IMR-90 (cell line): ENCODE measurements at regions not wholly inside any gene's neighbourhood (a gene's known extent, or its start where the extent isn't known, plus 50 kb on each side); places are given as distances from the start of the nearest gene placed in this dataset.

ENCODE experiments used
- ATAC-seq: fragments of 200-7000 bp; cut with Tn5 transposase; 2 replicates; pipeline ENCODE4 v1.9.1; 2020; ENCODE audit warnings: low read depth, mild to moderate bottlenecking, moderate library complexity
- BruUV-seq: library from RNA; stranded (reverse); fragments of 400-500 nt; replicated peaks from 2 replicates; lab custom pipeline; 2021; lab: Mats Ljungman, UMichigan
- CTCF ChIA-PET: fragments of 300-600 bp; formaldehyde crosslinking; extraction: SDS; loops from one replicate; lab custom pipeline; 2021; ENCODE audit warnings: antibody characterized with exemption; lab: Yijun Ruan, JAX
- POLR2A ChIA-PET: fragments of 300-600 bp; sonication (Branson Sonifier 250); formaldehyde crosslinking; loops from one replicate; lab custom pipeline; 2022; ENCODE audit warnings: antibody characterized with exemption; ENCODE audit not compliant: unreplicated experiment; lab: Charles Lee
- DNase-seq: peaks from one replicate; pipeline ENCODE4 v3.0.0; 2013
- H2AFZ ChIP-seq: replicated peaks from 2 replicates; pipeline ENCODE3; 2013; ENCODE audit warnings: low read length, mild to moderate bottlenecking; ENCODE audit not compliant: poor library complexity
- H2AK5ac ChIP-seq: 2 replicates; pipeline ENCODE4 v1.6.1; 2013; ENCODE audit warnings: low read depth, low read length, inconsistent platforms
- H2AK9ac ChIP-seq: replicated peaks from 2 replicates; pipeline ENCODE3; 2013; ENCODE audit warnings: mild to moderate bottlenecking, low read depth, low read length, moderate library complexity; ENCODE audit not compliant: poor library complexity
- H2BK120ac ChIP-seq: 2 replicates; pipeline ENCODE4 v1.6.1; 2013; ENCODE audit warnings: low read depth, low read length, inconsistent platforms
- H2BK15ac ChIP-seq: 3 replicates; pipeline ENCODE4 v1.6.1; 2013; ENCODE audit warnings: low read depth, low read length, inconsistent platforms
- H2BK20ac ChIP-seq: 2 replicates; pipeline ENCODE4 v1.6.1; 2013; ENCODE audit warnings: low read depth, mild to moderate bottlenecking, inconsistent platforms, low read length, moderate library complexity
- H2BK5ac ChIP-seq: 2 replicates; pipeline ENCODE4 v1.6.1; 2013; ENCODE audit warnings: mild to moderate bottlenecking, low read depth, low read length, inconsistent platforms; ENCODE audit not compliant: poor library complexity, severe bottlenecking
- H3K14ac ChIP-seq: replicated peaks from 2 replicates; pipeline ENCODE4 v1.6.1; 2013; ENCODE audit warnings: low read depth, low read length, inconsistent platforms
- H3K18ac ChIP-seq: 2 replicates; pipeline ENCODE4 v1.6.1; 2013; ENCODE audit warnings: low read depth, low read length, control low read depth
- H3K23ac ChIP-seq: 2 replicates; pipeline ENCODE4 v1.6.1; 2013; ENCODE audit warnings: low read depth, low read length, inconsistent platforms
- H3K27ac ChIP-seq: 2 replicates; pipeline ENCODE4 v1.5.1; 2013; ENCODE audit warnings: mild to moderate bottlenecking, control low read depth, low read length; ENCODE audit not compliant: insufficient read depth
- H3K27me3 ChIP-seq: 2 replicates; pipeline ENCODE4 v1.6.1; 2013; ENCODE audit warnings: low read length; ENCODE audit not compliant: control insufficient read depth, insufficient read depth
- H3K36me3 ChIP-seq: 2 replicates; pipeline ENCODE4 v1.6.1; 2013; ENCODE audit warnings: low read length, mixed read lengths; ENCODE audit not compliant: control insufficient read depth, insufficient read depth
- H3K4ac ChIP-seq: 2 replicates; pipeline ENCODE4 v1.6.1; 2013; ENCODE audit warnings: low read depth, low read length, inconsistent platforms
- H3K4me1 ChIP-seq: 2 replicates; pipeline ENCODE4 v1.6.1; 2013; ENCODE audit warnings: low read length, mixed read lengths; ENCODE audit not compliant: control insufficient read depth, insufficient read depth
- H3K4me2 ChIP-seq: 2 replicates; pipeline ENCODE4 v1.6.1; 2013; ENCODE audit warnings: low read depth, mild to moderate bottlenecking, control low read depth, low read length, moderate library complexity
- H3K4me3 ChIP-seq: 2 replicates; pipeline ENCODE4 v1.5.1; 2013; ENCODE audit warnings: low read depth, mild to moderate bottlenecking, control low read depth, low read length, moderate library complexity; ENCODE audit not compliant: insufficient read depth
- H3K56ac ChIP-seq: 2 replicates; pipeline ENCODE4 v1.6.1; 2013; ENCODE audit warnings: low read length, inconsistent platforms; ENCODE audit not compliant: insufficient read depth; ENCODE audit errors: extremely low read depth
- H3K79me1 ChIP-seq, 2 experiments: 2 replicates each; pipeline ENCODE4 v1.6.1; 2013; ENCODE audit warnings: low read length in 2 of 2, inconsistent platforms in 1 of 2, low read depth in 1 of 2
- H3K9ac ChIP-seq: 2 replicates; pipeline ENCODE4 v1.6.1; 2013; ENCODE audit warnings: low read depth, low read length, control low read depth
- H3K9me1 ChIP-seq: 2 replicates; pipeline ENCODE4 v1.6.1; 2013; ENCODE audit warnings: low read length, inconsistent platforms; ENCODE audit not compliant: insufficient read depth
- H3K9me3 ChIP-seq: 2 replicates; pipeline ENCODE4 v1.6.1; 2013; ENCODE audit warnings: low read length; ENCODE audit not compliant: control insufficient read depth, insufficient read depth
- H4K20me1 ChIP-seq: 2 replicates; pipeline ENCODE4 v1.6.1; 2013; ENCODE audit warnings: low read length, inconsistent platforms; ENCODE audit not compliant: insufficient read depth
- H4K5ac ChIP-seq: 2 replicates; pipeline ENCODE4 v1.6.1; 2013; ENCODE audit warnings: mild to moderate bottlenecking, low read depth, low read length, control low read depth
- H4K8ac ChIP-seq, 2 experiments: 2 replicates each; pipeline ENCODE4 v1.6.1; 2013; ENCODE audit warnings: low read depth in 2 of 2, low read length in 2 of 2, control low read depth in 1 of 2, inconsistent platforms in 1 of 2
- H4K91ac ChIP-seq: 2 replicates; pipeline ENCODE4 v1.6.1; 2013; ENCODE audit warnings: low read depth, low read length, inconsistent platforms; ENCODE audit not compliant: insufficient read depth
- BHLHE40 ChIP-seq: fragments of 150-350 bp; IDR thresholded peaks from 2 replicates; pipeline ENCODE4 v1.6.1; 2016; ENCODE audit warnings: mild to moderate bottlenecking, low read depth, low read length
- CEBPB ChIP-seq: IDR thresholded peaks from 2 replicates; pipeline ENCODE4 v1.6.1; 2012; ENCODE audit warnings: low read depth, low read length, improper control_type of control experiment
- CHD1 ChIP-seq: IDR thresholded peaks from 2 replicates; pipeline ENCODE4 v1.6.1; 2012; ENCODE audit warnings: low read depth, low read length, improper control_type of control experiment
- FOS ChIP-seq: fragments of 150-350 bp; IDR thresholded peaks from 2 replicates; pipeline ENCODE4 v1.6.1; 2016; ENCODE audit warnings: low read depth, low read length
- MAFK ChIP-seq: IDR thresholded peaks from 2 replicates; pipeline ENCODE4 v1.6.1; 2012; ENCODE audit warnings: low read depth, low read length, improper control_type of control experiment
- MAZ ChIP-seq: IDR thresholded peaks from 2 replicates; pipeline ENCODE4 v1.6.1; 2012; ENCODE audit warnings: low read depth, mild to moderate bottlenecking, low read length, improper control_type of control experiment, moderate library complexity, borderline replicate concordance
- MXI1 ChIP-seq: IDR thresholded peaks from 2 replicates; pipeline ENCODE4 v1.6.1; 2012; ENCODE audit warnings: low read depth, mild to moderate bottlenecking, low read length, moderate library complexity, borderline replicate concordance
- NFE2L2 ChIP-seq: fragments of 150-350 bp; IDR thresholded peaks from 2 replicates; pipeline ENCODE4 v1.6.1; 2016; ENCODE audit warnings: low read depth, mild to moderate bottlenecking, low read length
- POLR2A ChIP-seq: IDR thresholded peaks from 2 replicates; pipeline ENCODE4 v1.6.1; 2012; ENCODE audit warnings: mild to moderate bottlenecking, low read depth, low read length
- RAD21 ChIP-seq: IDR thresholded peaks from 2 replicates; pipeline ENCODE4 v1.6.1; 2012; ENCODE audit warnings: low read length, improper control_type of control experiment
- RCOR1 ChIP-seq: IDR thresholded peaks from 2 replicates; pipeline ENCODE4 v1.6.1; 2012; ENCODE audit warnings: mild to moderate bottlenecking, low read length, improper control_type of control experiment; ENCODE audit not compliant: insufficient replicate concordance
- RFX5 ChIP-seq: IDR thresholded peaks from 2 replicates; pipeline ENCODE4 v1.8.0; 2012; ENCODE audit warnings: low read depth, mild to moderate bottlenecking, low read length, moderate library complexity
- SMC3 ChIP-seq: fragments of 150-350 bp; IDR thresholded peaks from 2 replicates; pipeline ENCODE4 v1.6.1; 2016; ENCODE audit warnings: low read depth, mild to moderate bottlenecking, antibody characterized with exemption, low read length, moderate library complexity
- WGBS, 2 experiments: methylation state at CpG; one replicate each; pipeline versions ENCODE4 v1.1.5 to v1.1.7; 2013; ENCODE audit warnings: missing lambda C conversion rate in 2 of 2; ENCODE audit not compliant: insufficient read length in 1 of 2; ENCODE audit errors: extremely low coverage in 2 of 2; 5-methylcytosine and 5-hydroxymethylcytosine counted together
- dilution Hi-C: fragments of 300-500 bp; cut with HindIII; formaldehyde crosslinking; loops from one replicate; pipeline ENCODE4 v1.14.3; 2018; ENCODE audit warnings: low sequenced_read_pairs; ENCODE audit not compliant: unreplicated experiment
- in situ Hi-C: fragments of 300-500 bp; cut with MboI; formaldehyde crosslinking; loops from 3 replicates; pipeline ENCODE4 v1.14.3; 2019; ENCODE audit warnings: low sequenced_read_pairs, inconsistent platforms, mixed read lengths
- intact Hi-C: fragments of 100-400 bp; cut with micrococcal nuclease; formaldehyde crosslinking; loops from 2 replicates; pipeline ENCODE4 v1.10.0; 2022
- TF ChIP-seq, protein P1 (sequence below): fragments of 150-350 bp; IDR thresholded peaks from 2 replicates; pipeline ENCODE4 v1.6.1; 2016; ENCODE audit warnings: low read depth, mild to moderate bottlenecking, low read length, moderate library complexity, borderline replicate concordance
- TF ChIP-seq, protein P2 (sequence below): fragments of 150-350 bp; IDR thresholded peaks from 2 replicates; pipeline ENCODE4 v1.6.1; 2017; ENCODE audit warnings: mild to moderate bottlenecking, antibody characterized with exemption, low read length, low read depth
- TF ChIP-seq, protein P3 (sequence below): conservative IDR thresholded peaks from 2 replicates; pipeline ENCODE4 v1.5.1; 2012; ENCODE audit warnings: mild to moderate bottlenecking, low read depth, low read length, improper control_type of control experiment

DNA sequence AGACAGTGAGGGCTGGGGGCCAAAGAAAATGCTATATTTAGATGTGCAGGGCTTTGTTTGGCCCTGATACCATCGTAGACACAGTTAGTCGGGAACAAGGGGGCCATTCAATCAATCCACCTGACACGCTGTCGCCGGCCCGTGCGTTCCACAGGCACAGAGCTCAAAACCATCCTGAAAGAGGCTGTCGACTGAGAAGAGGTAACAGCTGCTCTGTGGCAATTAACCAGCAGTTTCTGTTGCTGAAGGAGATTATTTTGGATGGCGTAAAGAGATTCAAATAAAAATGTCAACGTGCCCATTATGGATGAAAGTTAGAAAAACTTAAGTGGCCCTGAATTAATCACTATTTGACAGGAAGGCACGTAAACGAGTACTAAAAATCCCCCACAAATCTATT is 276.2 kb upstream of the IRX5 start:
- BruUV-seq: no TSS peak
- H3K79me1 ChIP-seq: no peaks in the 10 kb centered on the region
- no peak overlapping the region for H4K8ac ChIP-seq
- no peak overlapping the region for H4K91ac ChIP-seq
- H2BK120ac ChIP-seq: no peak overlapping the region
- H3K27me3 ChIP-seq: no peaks in the 10 kb centered on the region
- H4K5ac ChIP-seq: no peak overlapping the region
- H3K4me2 ChIP-seq: no peak overlapping the region
- H3K23ac ChIP-seq: no peak overlapping the region
- no peak overlapping the region for H2BK5ac ChIP-seq
- H3K4ac ChIP-seq: no peak overlapping the region
- H4K20me1 ChIP-seq: no peaks in the 10 kb centered on the region
- ChIA-PET CTCF (no interaction called here), POLR2A (no interaction called here)
- dilution Hi-C loops: no loop called here
- no peak overlapping the region for H2BK15ac ChIP-seq
- 33% methylated on average over 1 of the region's 12 CpGs; no CpG with 5 or more reads in 1 of the 2 experiments for WGBS, 2 experiments
- H2BK20ac ChIP-seq: no peak overlapping the region
- no peaks in the 10 kb centered on the region; the same call in 1 of the 2 replicates for H3K9me3 ChIP-seq
- no peak overlapping the region for H3K14ac ChIP-seq
- no peak overlapping the region for H3K9ac ChIP-seq
- TF ChIP-seq CEBPB (no peak), RFX5 (no peak), CHD1 (no peak), BHLHE40 (no peak), MAZ (no peak), RCOR1 (no peak), FOS (no peak), MXI1 (no peak), MAFK (no peak), RAD21 (no peak), POLR2A (no peak), NFE2L2 (no peak), SMC3 (no peak)
- TF ChIP-seq, protein P1, sequence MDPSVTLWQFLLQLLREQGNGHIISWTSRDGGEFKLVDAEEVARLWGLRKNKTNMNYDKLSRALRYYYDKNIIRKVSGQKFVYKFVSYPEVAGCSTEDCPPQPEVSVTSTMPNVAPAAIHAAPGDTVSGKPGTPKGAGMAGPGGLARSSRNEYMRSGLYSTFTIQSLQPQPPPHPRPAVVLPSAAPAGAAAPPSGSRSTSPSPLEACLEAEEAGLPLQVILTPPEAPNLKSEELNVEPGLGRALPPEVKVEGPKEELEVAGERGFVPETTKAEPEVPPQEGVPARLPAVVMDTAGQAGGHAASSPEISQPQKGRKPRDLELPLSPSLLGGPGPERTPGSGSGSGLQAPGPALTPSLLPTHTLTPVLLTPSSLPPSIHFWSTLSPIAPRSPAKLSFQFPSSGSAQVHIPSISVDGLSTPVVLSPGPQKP: no peak
- TF ChIP-seq, protein P2, sequence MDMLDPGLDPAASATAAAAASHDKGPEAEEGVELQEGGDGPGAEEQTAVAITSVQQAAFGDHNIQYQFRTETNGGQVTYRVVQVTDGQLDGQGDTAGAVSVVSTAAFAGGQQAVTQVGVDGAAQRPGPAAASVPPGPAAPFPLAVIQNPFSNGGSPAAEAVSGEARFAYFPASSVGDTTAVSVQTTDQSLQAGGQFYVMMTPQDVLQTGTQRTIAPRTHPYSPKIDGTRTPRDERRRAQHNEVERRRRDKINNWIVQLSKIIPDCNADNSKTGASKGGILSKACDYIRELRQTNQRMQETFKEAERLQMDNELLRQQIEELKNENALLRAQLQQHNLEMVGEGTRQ: no peak
- TF ChIP-seq, protein P3, sequence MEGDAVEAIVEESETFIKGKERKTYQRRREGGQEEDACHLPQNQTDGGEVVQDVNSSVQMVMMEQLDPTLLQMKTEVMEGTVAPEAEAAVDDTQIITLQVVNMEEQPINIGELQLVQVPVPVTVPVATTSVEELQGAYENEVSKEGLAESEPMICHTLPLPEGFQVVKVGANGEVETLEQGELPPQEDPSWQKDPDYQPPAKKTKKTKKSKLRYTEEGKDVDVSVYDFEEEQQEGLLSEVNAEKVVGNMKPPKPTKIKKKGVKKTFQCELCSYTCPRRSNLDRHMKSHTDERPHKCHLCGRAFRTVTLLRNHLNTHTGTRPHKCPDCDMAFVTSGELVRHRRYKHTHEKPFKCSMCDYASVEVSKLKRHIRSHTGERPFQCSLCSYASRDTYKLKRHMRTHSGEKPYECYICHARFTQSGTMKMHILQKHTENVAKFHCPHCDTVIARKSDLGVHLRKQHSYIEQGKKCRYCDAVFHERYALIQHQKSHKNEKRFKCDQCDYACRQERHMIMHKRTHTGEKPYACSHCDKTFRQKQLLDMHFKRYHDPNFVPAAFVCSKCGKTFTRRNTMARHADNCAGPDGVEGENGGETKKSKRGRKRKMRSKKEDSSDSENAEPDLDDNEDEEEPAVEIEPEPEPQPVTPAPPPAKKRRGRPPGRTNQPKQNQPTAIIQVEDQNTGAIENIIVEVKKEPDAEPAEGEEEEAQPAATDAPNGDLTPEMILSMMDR: no peak
- no peaks in the 10 kb centered on the region for H3K4me1 ChIP-seq
- no peak overlapping the region for H3K4me3 ChIP-seq
- no peak overlapping the region for H2AK5ac ChIP-seq
- intact Hi-C loops: no loop called here
- no peak overlapping the region for H2AK9ac ChIP-seq
- no peak overlapping the region for H3K18ac ChIP-seq
- in situ Hi-C loops: no loop called here
- H2AFZ ChIP-seq: no peak overlapping the region
- H3K9me1 ChIP-seq: no peaks in the 10 kb centered on the region
- no peak for DNase-seq
- no peak for ATAC-seq
- H3K27ac ChIP-seq: no peak overlapping the region
- no peak overlapping the region for H3K56ac ChIP-seq
- H3K36me3 ChIP-seq: no peaks in the 10 kb centered on the region
